Keratinocyte (primary cell): ENCODE measurements at regions not wholly inside any gene's neighbourhood (a gene's known extent, or its start where the extent isn't known, plus 50 kb on each side); places are given as distances from the start of the nearest gene placed in this dataset.

Source experiments
- DNase-seq: peaks from one replicate; pipeline ENCODE4 v3.0.0-alpha.2; 2011; ENCODE audit warnings: low read depth, missing footprints, low spot score
- FAIRE-seq: peaks from 2 replicates; lab custom pipeline; 2011; peaks lifted over from hg19 to GRCh38; lab: Jason Lieb, UNC
- H2AFZ ChIP-seq: 2 replicates; pipeline ENCODE4 v1.6.0; 2012; ENCODE audit warnings: low read length, control low read depth, inconsistent platforms; ENCODE audit not compliant: control insufficient read depth
- H3K27ac ChIP-seq: 2 replicates; pipeline ENCODE4 v1.5.1; 2011; ENCODE audit warnings: low read length; ENCODE audit not compliant: control insufficient read depth, insufficient read depth
- H3K27me3 ChIP-seq: 3 replicates; pipeline ENCODE4 v1.6.0; 2011; ENCODE audit warnings: low read length; ENCODE audit not compliant: control insufficient read depth, insufficient read depth; ENCODE audit errors: extremely low read depth
- H3K36me3 ChIP-seq, 2 experiments: 2 replicates in 1 of 2; 3 replicates in 1 of 2; pipeline ENCODE4 v1.5.1; 2011; ENCODE audit warnings: low read length in 2 of 2, mild to moderate bottlenecking in 1 of 2; ENCODE audit not compliant: control insufficient read depth in 2 of 2, insufficient read depth in 2 of 2; ENCODE audit errors: extremely low read depth in 1 of 2
- H3K4me1 ChIP-seq: 3 replicates; pipeline ENCODE4 v1.5.1; 2011; ENCODE audit warnings: low read length; ENCODE audit not compliant: control insufficient read depth, insufficient read depth; ENCODE audit errors: extremely low read depth
- H3K4me2 ChIP-seq: 3 replicates; pipeline ENCODE4 v1.6.0; 2011; ENCODE audit warnings: low read depth, low read length; ENCODE audit not compliant: control insufficient read depth, insufficient read depth; ENCODE audit errors: extremely low read depth
- H3K4me3 ChIP-seq, 3 experiments: fragments of 200-600 bp in 1 of 3; sonication (generic) in 1 of 3; 2 replicates in 2 of 3; 3 replicates in 1 of 3; pipeline ENCODE4 v1.5.1; 2011 to 2016; ENCODE audit warnings: low read length in 3 of 3, mild to moderate bottlenecking in 3 of 3, control low read depth in 2 of 3, inconsistent platforms in 1 of 3, low read depth in 1 of 3, mixed read lengths in 1 of 3, mixed run types in 1 of 3, moderate library complexity in 1 of 3; ENCODE audit not compliant: control insufficient read depth in 2 of 3, insufficient read depth in 2 of 3; ENCODE audit errors: extremely low read depth in 1 of 3
- H3K79me2 ChIP-seq: 2 replicates; pipeline ENCODE4 v1.6.0; 2012; ENCODE audit warnings: low read length; ENCODE audit not compliant: control insufficient read depth, insufficient read depth
- H3K9ac ChIP-seq: 3 replicates; pipeline ENCODE4 v1.6.0; 2011; ENCODE audit warnings: low read length; ENCODE audit not compliant: control insufficient read depth, insufficient read depth; ENCODE audit errors: extremely low read depth
- H3K9me1 ChIP-seq: 3 replicates; pipeline ENCODE4 v1.6.0; 2011; ENCODE audit warnings: low read length; ENCODE audit not compliant: control insufficient read depth, insufficient read depth; ENCODE audit errors: extremely low read depth
- H3K9me3 ChIP-seq: 2 replicates; pipeline ENCODE4 v1.5.1; 2012; ENCODE audit warnings: low read depth, low read length; ENCODE audit not compliant: control insufficient read depth
- H4K20me1 ChIP-seq: 3 replicates; pipeline ENCODE4 v1.6.0; 2011; ENCODE audit warnings: low read length; ENCODE audit not compliant: control insufficient read depth, insufficient read depth; ENCODE audit errors: extremely low read depth
- CTCF ChIP-seq, 3 experiments: IDR thresholded peaks in 1 of 3; conservative IDR thresholded peaks in 1 of 3; optimal IDR thresholded peaks in 1 of 3; 2 replicates in 2 of 3; 3 replicates in 1 of 3; pipeline versions ENCODE3 to v1.5.1; 2011; ENCODE audit warnings: low read length in 3 of 3, mild to moderate bottlenecking in 3 of 3, moderate library complexity in 2 of 3, control low read depth in 1 of 3, inconsistent platforms in 1 of 3; ENCODE audit not compliant: insufficient read depth in 2 of 3; ENCODE audit errors: extremely low read depth in 1 of 3
- EZH2 ChIP-seq: IDR thresholded peaks from one replicate; pipeline ENCODE4 v1.6.1; 2012; ENCODE audit warnings: inconsistent platforms, mild to moderate bottlenecking, low read length, moderate library complexity
- dilution Hi-C: fragments of 300-500 bp; cut with MboI; formaldehyde crosslinking; loops from one replicate; pipeline ENCODE4 v1.7.0; 2020; ENCODE audit warnings: low sequenced_read_pairs; ENCODE audit not compliant: extremely low pct_ligation_motif_present

- Histone ChIP-seq H3K4me1 (peaks cover 5% of the 10 kb centered on the region), H3K4me3 (no peak overlapping the region), H4K20me1 (no peaks in the 10 kb centered on the region), H2AFZ (no peak overlapping the region), H3K79me2 (no peaks in the 10 kb centered on the region), H3K27ac (no peak overlapping the region), H3K9ac (no peak overlapping the region), H3K27me3 (no peaks in the 10 kb centered on the region), H3K9me1 (no peaks in the 10 kb centered on the region), H3K4me2 (no peak overlapping the region), H3K36me3 (no peaks in the 10 kb centered on the region), H3K9me3 (no peaks in the 10 kb centered on the region)
- no peak for TF ChIP-seq CTCF (optimal IDR thresholded peaks at IDR 0.05 in 1 of 3, IDR thresholded peaks at IDR 0.05 in 1 of 3, conservative IDR thresholded peaks at IDR 0.05 in 1 of 3; ENCODE audit: extremely low read depth in 1 of 3, insufficient read depth in 2 of 3, low read length in 3 of 3)
- dilution Hi-C loops, result no loop called here
- DNase-seq, result no peak
- FAIRE-seq, result no peak
Measured at GRCh38 chr16:80305410-80305809, 235.4 kb upstream of the DYNLRB2 start.

GRCh38 chr16:80303691-80304090 is 237.1 kb upstream of the DYNLRB2 start:
- DNase-seq, result no peak
- dilution Hi-C loops, result no loop called here

More at GRCh38 chr16:80303691-80304090, 237.1 kb upstream of the DYNLRB2 start:
- Histone ChIP-seq H3K79me2 (no peaks in the 10 kb centered on the region), H3K27ac (no peak overlapping the region), H3K9me1 (no peaks in the 10 kb centered on the region), H3K9ac (no peak overlapping the region), H3K4me1 (peaks cover 10% of the 10 kb centered on the region), H4K20me1 (no peaks in the 10 kb centered on the region), H3K9me3 (no peaks in the 10 kb centered on the region), H3K36me3 (no peaks in the 10 kb centered on the region), H3K4me3 (no peak overlapping the region), H2AFZ (no peak overlapping the region), H3K4me2 (no peak overlapping the region), H3K27me3 (no peaks in the 10 kb centered on the region)
- FAIRE-seq, result no peak
- no peak for TF ChIP-seq CTCF (optimal IDR thresholded peaks at IDR 0.05 in 1 of 3, IDR thresholded peaks at IDR 0.05 in 1 of 3, conservative IDR thresholded peaks at IDR 0.05 in 1 of 3; ENCODE audit: extremely low read depth in 1 of 3, insufficient read depth in 2 of 3, low read length in 3 of 3)
- TF ChIP-seq EZH2, result no peak
